Cerebellar nuclear complex (tissue), 1 donor: ENCODE measurements at regions not wholly inside any gene's neighbourhood (a gene's known extent, or its start where the extent isn't known, plus 50 kb on each side); places are given as distances from the start of the nearest gene placed in this dataset.
"Not testable (repeated sequence)": the region's sequence is repeated elsewhere in the genome, so short reads cannot be mapped to it uniquely, and the experiment has no call there.

Source experiments
- DNase-seq, 2 experiments: peaks; one replicate each; lab custom pipeline; 2025; lab: John Stamatoyannopoulos, UW

- DNase-seq, result no peak
Observed at GRCh38 chr20:48231253-48231930, 446.1 kb upstream of the SULF2 start.

DNA sequence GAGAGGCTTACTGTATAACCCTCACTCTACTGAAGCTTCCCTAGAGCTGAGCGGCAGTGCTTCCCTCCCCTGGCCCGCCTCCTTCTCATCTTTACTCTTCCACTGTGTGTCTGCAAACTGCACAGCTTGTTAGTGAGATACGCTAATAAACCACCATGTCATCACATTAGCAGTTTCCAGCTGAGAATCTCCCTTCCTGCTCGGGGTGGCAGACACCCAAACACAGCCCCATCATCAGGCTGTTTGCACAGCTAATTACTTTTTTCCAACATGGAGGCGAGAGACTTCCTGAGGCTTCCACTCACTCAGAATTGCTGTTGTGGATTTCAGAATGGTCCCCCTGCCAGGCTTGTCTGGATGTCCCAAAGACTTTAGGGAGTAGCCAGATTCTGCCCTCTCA is 444.9 kb upstream of the SULF2 start:
- no peak for DNase-seq

DNA sequence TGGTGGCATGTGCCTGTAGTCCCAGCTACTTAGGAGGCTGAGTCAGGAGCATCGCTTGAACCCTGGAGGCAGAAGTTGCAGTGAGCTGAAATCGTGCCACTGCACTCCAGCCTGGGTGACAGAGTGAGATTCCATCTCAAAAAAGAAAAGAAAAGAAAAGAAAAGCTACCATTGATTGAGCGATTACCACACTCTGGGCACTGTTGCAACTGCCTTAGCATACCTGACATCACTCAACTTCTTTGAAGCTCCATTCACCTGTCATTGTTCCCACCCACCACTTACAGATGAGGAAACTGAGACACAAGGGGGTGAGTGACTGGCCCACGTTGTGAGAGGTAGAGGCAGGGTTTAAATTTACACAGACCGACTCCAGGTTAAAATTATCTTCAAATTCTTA is 442.1 kb upstream of the SULF2 start:
- DNase-seq, result no peak

DNA sequence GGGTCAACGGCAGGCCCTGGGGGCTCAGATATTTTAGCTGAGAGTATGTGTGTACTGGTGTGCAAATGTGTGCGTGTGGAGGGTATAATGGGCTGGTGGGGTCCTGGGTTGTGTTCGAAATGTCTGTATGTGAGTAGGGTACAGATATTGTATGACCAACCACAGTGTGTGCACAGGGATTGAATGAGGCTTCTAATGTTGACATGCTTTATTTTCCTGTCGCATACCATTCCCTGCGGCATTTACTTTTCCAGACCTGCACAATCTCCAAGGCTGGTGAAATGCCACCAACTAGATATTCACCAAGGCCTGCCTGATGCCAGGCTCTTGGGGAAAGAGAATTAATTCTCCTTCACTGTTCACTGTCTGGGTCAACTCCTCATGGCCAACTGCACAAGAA is 441.4 kb upstream of the SULF2 start:
- DNase-seq, result no peak

GRCh38 chr20:48224533-48225050 is 439.3 kb upstream of the SULF2 start:
- no peak for DNase-seq

GRCh38 chr20:48223715-48224114 is 438.4 kb upstream of the SULF2 start:
- no peak for DNase-seq

GRCh38 chr20:48222595-48223180 is 437.4 kb upstream of the SULF2 start:
- DNase-seq, result no peak

DNA sequence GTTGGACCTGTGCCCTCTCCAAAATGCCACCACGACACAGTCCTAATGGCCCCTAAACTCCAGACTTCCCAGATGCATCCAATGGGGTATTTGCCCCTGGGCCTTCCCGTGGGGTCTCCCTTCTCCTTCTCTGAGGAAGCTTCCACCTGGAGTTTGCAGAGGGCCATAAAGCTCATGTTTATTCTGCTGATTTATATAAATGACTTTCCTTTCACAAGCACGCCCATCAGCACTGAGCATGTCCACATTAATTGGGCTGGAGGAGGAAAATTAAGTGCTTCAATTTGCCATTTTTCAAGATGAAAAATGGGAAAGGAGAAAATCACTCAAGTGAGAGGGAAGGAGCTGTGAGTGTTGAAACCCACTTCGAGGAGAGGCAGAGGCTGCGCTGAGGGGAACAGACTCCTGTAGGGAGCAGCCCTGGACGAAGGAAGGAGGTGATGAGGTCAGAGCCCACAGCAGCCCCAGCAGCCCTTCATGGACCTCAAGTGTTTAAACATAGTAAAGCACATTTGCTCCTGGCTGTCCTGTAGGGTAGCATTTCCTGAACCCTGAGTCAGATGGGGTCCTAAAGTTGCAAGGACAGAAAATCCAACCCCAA is 434.9 kb upstream of the SULF2 start:
- no peak for DNase-seq

DNA sequence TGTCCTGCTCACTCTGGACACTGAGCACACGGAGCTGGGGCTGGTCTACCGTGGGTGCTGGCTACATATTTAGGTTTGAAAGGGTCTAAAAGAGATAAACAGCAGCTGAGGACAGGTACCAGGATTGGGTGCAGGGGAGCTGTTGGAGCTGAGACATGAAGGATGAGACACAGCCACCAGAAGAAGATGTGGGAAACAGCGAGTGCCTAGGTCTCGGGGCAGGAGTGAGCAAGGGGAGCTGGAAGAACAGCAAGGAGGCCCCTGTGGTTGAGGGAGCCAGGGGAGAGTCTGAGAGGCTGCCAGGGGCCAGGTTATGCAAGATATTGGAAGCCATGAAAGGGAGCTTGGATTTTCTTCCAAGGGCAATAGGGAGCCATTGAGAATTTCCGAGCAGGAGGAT is 434.0 kb upstream of the SULF2 start:
- no peak for DNase-seq

DNA sequence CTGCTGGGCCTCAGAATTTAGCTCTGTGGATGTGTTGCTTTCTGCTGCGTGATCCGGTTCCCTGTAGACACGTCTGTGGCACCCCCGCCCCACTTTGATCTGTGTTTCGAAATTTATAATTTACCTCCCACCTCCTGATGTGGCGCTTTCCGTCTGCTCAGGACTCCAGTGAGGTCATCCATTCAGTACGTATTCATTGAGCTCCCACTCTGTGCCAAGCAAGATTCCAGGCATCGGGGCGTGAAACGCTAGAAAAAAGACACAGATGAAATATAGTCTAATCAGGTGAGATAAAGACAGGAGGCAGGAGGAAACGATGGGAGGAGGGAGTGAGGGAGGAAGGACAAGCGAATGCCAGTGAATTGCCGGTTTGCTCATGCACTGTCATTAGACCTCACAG is 431.9 kb upstream of the SULF2 start:
- no peak for DNase-seq

- no peak for DNase-seq
Observed at GRCh38 chr20:48215536-48215935, 430.3 kb upstream of the SULF2 start.

- DNase-seq, result no peak
Observed at GRCh38 chr20:48214601-48215000, 429.3 kb upstream of the SULF2 start.

DNA sequence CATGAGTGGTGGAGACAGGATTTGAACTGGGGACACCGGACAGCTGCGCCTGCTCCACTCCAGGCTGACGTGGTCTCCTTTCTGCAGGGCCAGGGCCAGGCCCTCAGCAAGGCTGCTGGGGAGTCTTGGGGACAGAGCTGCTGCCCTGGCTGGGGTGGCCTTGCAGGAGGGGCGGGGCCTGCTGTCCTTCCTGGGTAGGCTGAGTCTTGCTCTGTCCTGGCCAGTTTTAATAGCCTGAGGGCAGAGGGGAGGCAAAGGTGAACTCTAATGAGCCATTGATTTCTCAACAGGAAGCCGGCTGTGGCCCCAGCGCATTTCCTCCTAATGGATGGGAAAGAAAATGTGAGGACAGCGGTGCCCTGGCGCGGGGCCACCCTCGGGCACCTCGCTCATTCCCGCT is 428.4 kb upstream of the SULF2 start:
- not testable (repeated sequence) for DNase-seq

GRCh38 chr20:48212806-48213509 is 427.7 kb upstream of the SULF2 start:
- DNase-seq, result no peak

DNA sequence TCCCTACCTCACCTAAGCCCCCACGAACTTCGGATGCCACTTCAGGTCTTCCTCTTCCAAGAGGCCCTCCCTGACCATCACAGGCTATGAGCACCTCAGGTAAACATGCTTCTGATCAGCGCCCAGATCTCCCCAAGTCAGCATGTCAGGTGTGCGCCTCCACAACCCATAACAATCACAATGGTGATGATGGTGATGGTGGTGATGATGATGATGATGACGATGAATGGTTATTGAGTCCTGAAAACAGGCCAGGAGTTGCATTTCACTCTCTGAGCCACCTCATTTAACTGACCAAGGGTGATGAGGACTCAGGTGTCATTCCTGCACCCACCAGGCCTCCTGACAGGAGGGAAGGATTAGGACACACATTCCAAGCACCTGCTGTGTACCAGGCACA is 426.6 kb upstream of the SULF2 start:
- no peak for DNase-seq

DNA sequence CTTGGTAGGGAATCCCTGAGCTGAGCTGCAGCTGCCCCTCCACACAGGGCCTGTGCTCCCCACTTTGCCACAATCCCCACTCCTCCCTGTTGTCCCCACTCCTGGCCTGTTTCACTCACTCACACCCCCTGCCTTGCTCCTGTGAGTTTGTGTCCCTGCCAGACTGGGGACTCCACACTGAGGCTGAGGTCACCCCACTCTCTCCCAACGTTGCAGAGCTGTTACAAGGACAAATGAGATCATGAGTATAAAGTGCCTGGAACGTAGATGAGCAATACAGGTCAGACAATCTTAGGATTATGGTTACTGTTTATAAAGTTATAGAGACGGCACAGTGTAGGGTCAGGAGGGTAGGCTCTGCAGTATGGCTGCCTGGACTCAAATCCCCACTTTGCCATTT is 426.0 kb upstream of the SULF2 start:
- DNase-seq, result no peak

GRCh38 chr20:48210111-48211027 is 425.1 kb upstream of the SULF2 start:
- DNase-seq, result no peak

GRCh38 chr20:48209102-48209501 is 423.8 kb upstream of the SULF2 start:
- DNase-seq, result no peak

- no peak for DNase-seq
Observed at GRCh38 chr20:48208176-48208575, 422.9 kb upstream of the SULF2 start.

DNA sequence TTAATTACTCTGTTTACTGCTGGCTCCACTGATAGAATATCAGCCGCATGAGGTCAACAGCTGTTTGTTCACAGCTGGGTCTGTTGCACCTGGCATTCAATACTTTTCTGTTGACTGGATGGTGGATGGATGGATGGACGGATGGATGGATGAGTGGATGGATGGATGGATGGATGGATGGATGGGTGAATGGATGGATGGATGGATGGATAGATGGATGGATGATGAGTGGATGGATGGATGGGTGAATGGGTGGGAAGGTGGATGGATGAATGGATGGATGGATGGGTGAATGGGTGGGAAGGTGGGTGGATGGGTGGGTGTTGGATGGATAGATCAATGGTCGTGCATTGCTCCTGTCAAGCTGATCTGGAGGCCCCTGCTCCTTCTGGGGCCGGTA is 422.2 kb upstream of the SULF2 start:
- no peak for DNase-seq

DNA sequence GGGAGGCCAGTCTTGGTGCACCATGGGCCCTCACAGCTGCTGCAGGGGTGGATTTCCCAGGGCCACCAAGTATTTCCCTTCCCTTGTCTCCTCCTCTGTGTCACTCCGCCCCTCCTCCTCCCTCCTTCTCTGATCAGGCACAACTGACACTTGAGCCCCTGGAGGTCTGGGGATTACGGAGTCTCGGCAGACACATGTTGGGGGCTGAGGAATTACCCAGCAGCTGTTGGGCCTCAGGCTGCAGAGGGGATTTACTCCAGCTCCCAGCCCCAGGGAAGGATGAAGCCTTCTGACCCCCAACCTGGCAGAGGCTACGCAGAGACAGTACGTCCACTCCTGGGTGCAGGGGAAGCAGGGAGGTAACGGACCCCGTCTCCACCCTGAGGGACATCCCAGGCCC is 420.5 kb upstream of the SULF2 start:
- DNase-seq, result no peak

- DNase-seq, result no peak
Observed at GRCh38 chr20:48205281-48205782, 420.1 kb upstream of the SULF2 start.
